SK-N-SH treated with all-trans-retinoic acid at 6 μM for 48 hours (cell line): ENCODE measurements at regions not wholly inside any gene's neighbourhood (a gene's known extent, or its start where the extent isn't known, plus 50 kb on each side); places are given as distances from the start of the nearest gene placed in this dataset.

Experiments used
- ATAC-seq: fragments of 200-7000 bp; cut with Tn5 transposase; 3 replicates; pipeline ENCODE4 v1.9.1; 2020; ENCODE audit warnings: mild to moderate bottlenecking, moderate library complexity
- ARNTL ChIP-seq: fragments of 450-650 bp; formaldehyde crosslinking; IDR thresholded peaks from 2 replicates; pipeline ENCODE4 v1.5.0; 2020; ENCODE audit warnings: low read depth, mild to moderate bottlenecking, moderate library complexity, borderline replicate concordance
- BACH2 ChIP-seq: fragments of 250-450 bp; sonication (Bioruptor Pico); IDR thresholded peaks from 2 replicates; pipeline ENCODE4 v1.9.0; 2021; ENCODE audit warnings: mild to moderate bottlenecking, borderline replicate concordance
- CSDC2 ChIP-seq: fragments of 250-450 bp; sonication (Bioruptor Pico); IDR thresholded peaks from 2 replicates; pipeline ENCODE4 v1.5.0; 2020; ENCODE audit warnings: mild to moderate bottlenecking, moderate library complexity
- ESRRG ChIP-seq: fragments of 250-450 bp; sonication (Bioruptor Pico); IDR thresholded peaks from 2 replicates; pipeline ENCODE4 v1.6.1; 2021; ENCODE audit warnings: mild to moderate bottlenecking
- GLIS3 ChIP-seq: fragments of 250-450 bp; sonication (Bioruptor Pico); IDR thresholded peaks from 2 replicates; pipeline ENCODE4 v1.5.0; 2020; ENCODE audit warnings: mild to moderate bottlenecking, moderate library complexity
- ISL1 ChIP-seq: fragments of 250-450 bp; sonication (Bioruptor Pico); IDR thresholded peaks from 2 replicates; pipeline ENCODE4 v2.1.2; 2022; ENCODE audit warnings: mild to moderate bottlenecking, moderate library complexity
- PPARA ChIP-seq: fragments of 250-450 bp; sonication (Bioruptor Pico); IDR thresholded peaks from 2 replicates; pipeline ENCODE4 v1.5.0; 2020; ENCODE audit warnings: mild to moderate bottlenecking, borderline replicate concordance
- RARB ChIP-seq: fragments of 250-450 bp; sonication (Bioruptor Pico); IDR thresholded peaks from 2 replicates; pipeline ENCODE4 v1.8.0; 2021; ENCODE audit warnings: mild to moderate bottlenecking, moderate library complexity
- SNAI2 ChIP-seq: fragments of 250-450 bp; sonication (Bioruptor Pico); IDR thresholded peaks from 2 replicates; pipeline ENCODE4 v1.5.0; 2020; ENCODE audit warnings: mild to moderate bottlenecking, moderate library complexity
- TCF4 ChIP-seq: fragments of 250-450 bp; sonication (Bioruptor Pico); IDR thresholded peaks from 2 replicates; pipeline ENCODE4 v1.8.0; 2021; ENCODE audit warnings: mild to moderate bottlenecking, moderate library complexity, borderline replicate concordance
- TOX ChIP-seq: fragments of 250-450 bp; sonication (Bioruptor Pico); IDR thresholded peaks from 2 replicates; pipeline ENCODE4 v1.8.0; 2021; ENCODE audit warnings: mild to moderate bottlenecking, moderate library complexity, borderline replicate concordance
- ZC3H10 ChIP-seq: fragments of 250-450 bp; sonication (Bioruptor Pico); IDR thresholded peaks from 2 replicates; pipeline ENCODE4 v1.5.1; 2021; ENCODE audit warnings: mild to moderate bottlenecking, moderate library complexity
- ZFP3 ChIP-seq: fragments of 250-450 bp; sonication (Bioruptor Pico); IDR thresholded peaks from 2 replicates; pipeline ENCODE4 v1.5.0; 2020; ENCODE audit warnings: mild to moderate bottlenecking, moderate library complexity
- ZFP30 ChIP-seq: fragments of 450-650 bp; formaldehyde crosslinking; IDR thresholded peaks from 2 replicates; pipeline ENCODE4 v1.5.0; 2022; ENCODE audit warnings: mild to moderate bottlenecking, moderate library complexity
- ZNF565 ChIP-seq: fragments of 450-650 bp; formaldehyde crosslinking; conservative IDR thresholded peaks from 2 replicates; pipeline ENCODE4 v1.5.0; 2020; ENCODE audit warnings: low read depth, mild to moderate bottlenecking, moderate library complexity
- ZNF70 ChIP-seq: fragments of 450-650 bp; formaldehyde crosslinking; IDR thresholded peaks from 2 replicates; pipeline ENCODE4 v1.5.0; 2020; ENCODE audit warnings: mild to moderate bottlenecking, moderate library complexity
- ZNF8 ChIP-seq: fragments of 450-650 bp; formaldehyde crosslinking; IDR thresholded peaks from 2 replicates; pipeline ENCODE4 v1.5.0; 2020; ENCODE audit warnings: mild to moderate bottlenecking, moderate library complexity
- TF ChIP-seq, protein P1 (sequence below): fragments of 250-450 bp; sonication (Bioruptor Pico); IDR thresholded peaks from 2 replicates; pipeline ENCODE4 v1.8.0; 2020; ENCODE audit warnings: mild to moderate bottlenecking, moderate library complexity, borderline replicate concordance
- TF ChIP-seq, protein P2 (sequence below): fragments of 250-450 bp; sonication (Bioruptor Pico); IDR thresholded peaks from 2 replicates; pipeline ENCODE4 v1.5.1; 2021; ENCODE audit warnings: mild to moderate bottlenecking, moderate library complexity
- TF ChIP-seq, protein P3 (sequence below): fragments of 250-450 bp; sonication (Bioruptor Pico); IDR thresholded peaks from 2 replicates; pipeline ENCODE4 v1.5.1; 2020; ENCODE audit warnings: low read depth, mild to moderate bottlenecking, moderate library complexity
- TF ChIP-seq, protein P4 (sequence below): fragments of 250-450 bp; sonication (Bioruptor Pico); IDR thresholded peaks from 2 replicates; pipeline ENCODE4 v1.8.0; 2021; ENCODE audit warnings: low read depth, mild to moderate bottlenecking, moderate library complexity, borderline replicate concordance
- TF ChIP-seq, protein P5 (sequence below): fragments of 250-450 bp; sonication (Bioruptor Pico); IDR thresholded peaks from 2 replicates; pipeline ENCODE4 v1.5.0; 2020; ENCODE audit warnings: mild to moderate bottlenecking, moderate library complexity

DNA sequence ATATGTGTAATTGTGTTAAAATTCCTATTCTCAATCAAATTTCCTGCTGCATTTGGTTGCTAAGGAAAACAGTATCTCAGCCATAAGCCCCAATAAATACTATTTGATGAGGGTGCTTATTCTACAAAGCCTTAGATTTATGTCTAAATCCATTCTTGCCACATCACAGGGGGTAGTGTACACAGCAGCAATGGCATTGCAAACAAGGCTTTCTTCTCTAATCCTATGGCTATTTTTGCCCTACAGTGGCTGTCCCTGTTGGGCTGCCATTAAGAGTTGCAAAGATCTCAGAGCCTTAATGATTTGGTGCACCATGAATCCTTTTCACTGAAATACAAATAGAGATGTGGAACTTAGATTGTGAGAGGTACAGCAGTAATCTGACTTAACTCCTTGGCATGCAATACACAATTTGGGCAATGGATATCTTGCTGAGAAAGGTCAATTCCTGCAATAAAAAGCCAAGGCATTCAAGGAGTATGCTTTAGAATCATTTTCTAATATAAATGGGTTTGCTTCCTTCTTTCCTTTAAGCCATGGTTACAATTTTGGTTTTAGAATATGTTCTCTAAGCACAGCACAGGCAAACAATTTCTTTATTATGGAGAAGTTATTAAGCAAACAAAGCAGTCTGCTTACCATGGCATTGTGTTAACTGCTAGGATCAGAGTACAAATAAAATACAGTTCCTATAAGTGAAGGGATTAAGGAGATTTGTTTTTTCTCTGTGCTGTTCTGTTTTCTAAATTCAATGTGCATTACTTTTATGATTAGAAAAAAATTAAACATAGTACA, 69.8 kb upstream of the CD302 start:
- TF ChIP-seq, protein P1, sequence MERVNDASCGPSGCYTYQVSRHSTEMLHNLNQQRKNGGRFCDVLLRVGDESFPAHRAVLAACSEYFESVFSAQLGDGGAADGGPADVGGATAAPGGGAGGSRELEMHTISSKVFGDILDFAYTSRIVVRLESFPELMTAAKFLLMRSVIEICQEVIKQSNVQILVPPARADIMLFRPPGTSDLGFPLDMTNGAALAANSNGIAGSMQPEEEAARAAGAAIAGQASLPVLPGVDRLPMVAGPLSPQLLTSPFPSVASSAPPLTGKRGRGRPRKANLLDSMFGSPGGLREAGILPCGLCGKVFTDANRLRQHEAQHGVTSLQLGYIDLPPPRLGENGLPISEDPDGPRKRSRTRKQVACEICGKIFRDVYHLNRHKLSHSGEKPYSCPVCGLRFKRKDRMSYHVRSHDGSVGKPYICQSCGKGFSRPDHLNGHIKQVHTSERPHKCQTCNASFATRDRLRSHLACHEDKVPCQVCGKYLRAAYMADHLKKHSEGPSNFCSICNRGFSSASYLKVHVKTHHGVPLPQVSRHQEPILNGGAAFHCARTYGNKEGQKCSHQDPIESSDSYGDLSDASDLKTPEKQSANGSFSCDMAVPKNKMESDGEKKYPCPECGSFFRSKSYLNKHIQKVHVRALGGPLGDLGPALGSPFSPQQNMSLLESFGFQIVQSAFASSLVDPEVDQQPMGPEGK (CRISPR knock-in tag), result no peak
- TF ChIP-seq TOX (CRISPR knock-in tag) (no peak), PPARA (CRISPR knock-in tag) (no peak), ZNF8 (CRISPR knock-in tag) (no peak), ZC3H10 (CRISPR knock-in tag) (no peak), ESRRG (no peak), ARNTL (no peak), SNAI2 (CRISPR knock-in tag) (no peak), ZFP3 (CRISPR knock-in tag) (no peak), ISL1 (CRISPR knock-in tag) (no peak), ZNF565 (CRISPR knock-in tag) (no peak), RARB (CRISPR knock-in tag) (no peak), TCF4 (no peak), ZFP30 (CRISPR knock-in tag) (no peak), GLIS3 (CRISPR knock-in tag) (no peak), CSDC2 (no peak)
- TF ChIP-seq, protein P2, sequence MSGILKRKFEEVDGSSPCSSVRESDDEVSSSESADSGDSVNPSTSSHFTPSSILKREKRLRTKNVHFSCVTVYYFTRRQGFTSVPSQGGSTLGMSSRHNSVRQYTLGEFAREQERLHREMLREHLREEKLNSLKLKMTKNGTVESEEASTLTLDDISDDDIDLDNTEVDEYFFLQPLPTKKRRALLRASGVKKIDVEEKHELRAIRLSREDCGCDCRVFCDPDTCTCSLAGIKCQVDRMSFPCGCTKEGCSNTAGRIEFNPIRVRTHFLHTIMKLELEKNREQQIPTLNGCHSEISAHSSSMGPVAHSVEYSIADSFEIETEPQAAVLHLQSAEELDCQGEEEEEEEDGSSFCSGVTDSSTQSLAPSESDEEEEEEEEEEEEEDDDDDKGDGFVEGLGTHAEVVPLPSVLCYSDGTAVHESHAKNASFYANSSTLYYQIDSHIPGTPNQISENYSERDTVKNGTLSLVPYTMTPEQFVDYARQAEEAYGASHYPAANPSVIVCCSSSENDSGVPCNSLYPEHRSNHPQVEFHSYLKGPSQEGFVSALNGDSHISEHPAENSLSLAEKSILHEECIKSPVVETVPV (CRISPR knock-in tag), result no peak
- TF ChIP-seq, protein P3, sequence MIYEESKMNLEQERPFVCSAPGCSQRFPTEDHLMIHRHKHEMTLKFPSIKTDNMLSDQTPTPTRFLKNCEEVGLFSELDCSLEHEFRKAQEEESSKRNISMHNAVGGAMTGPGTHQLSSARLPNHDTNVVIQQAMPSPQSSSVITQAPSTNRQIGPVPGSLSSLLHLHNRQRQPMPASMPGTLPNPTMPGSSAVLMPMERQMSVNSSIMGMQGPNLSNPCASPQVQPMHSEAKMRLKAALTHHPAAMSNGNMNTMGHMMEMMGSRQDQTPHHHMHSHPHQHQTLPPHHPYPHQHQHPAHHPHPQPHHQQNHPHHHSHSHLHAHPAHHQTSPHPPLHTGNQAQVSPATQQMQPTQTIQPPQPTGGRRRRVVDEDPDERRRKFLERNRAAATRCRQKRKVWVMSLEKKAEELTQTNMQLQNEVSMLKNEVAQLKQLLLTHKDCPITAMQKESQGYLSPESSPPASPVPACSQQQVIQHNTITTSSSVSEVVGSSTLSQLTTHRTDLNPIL, result no peak
- TF ChIP-seq, protein P4, sequence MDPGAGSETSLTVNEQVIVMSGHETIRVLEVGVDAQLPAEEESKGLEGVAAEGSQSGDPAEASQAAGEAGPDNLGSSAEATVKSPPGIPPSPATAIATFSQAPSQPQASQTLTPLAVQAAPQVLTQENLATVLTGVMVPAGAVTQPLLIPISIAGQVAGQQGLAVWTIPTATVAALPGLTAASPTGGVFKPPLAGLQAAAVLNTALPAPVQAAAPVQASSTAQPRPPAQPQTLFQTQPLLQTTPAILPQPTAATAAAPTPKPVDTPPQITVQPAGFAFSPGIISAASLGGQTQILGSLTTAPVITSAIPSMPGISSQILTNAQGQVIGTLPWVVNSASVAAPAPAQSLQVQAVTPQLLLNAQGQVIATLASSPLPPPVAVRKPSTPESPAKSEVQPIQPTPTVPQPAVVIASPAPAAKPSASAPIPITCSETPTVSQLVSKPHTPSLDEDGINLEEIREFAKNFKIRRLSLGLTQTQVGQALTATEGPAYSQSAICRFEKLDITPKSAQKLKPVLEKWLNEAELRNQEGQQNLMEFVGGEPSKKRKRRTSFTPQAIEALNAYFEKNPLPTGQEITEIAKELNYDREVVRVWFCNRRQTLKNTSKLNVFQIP, result no peak

DNA sequence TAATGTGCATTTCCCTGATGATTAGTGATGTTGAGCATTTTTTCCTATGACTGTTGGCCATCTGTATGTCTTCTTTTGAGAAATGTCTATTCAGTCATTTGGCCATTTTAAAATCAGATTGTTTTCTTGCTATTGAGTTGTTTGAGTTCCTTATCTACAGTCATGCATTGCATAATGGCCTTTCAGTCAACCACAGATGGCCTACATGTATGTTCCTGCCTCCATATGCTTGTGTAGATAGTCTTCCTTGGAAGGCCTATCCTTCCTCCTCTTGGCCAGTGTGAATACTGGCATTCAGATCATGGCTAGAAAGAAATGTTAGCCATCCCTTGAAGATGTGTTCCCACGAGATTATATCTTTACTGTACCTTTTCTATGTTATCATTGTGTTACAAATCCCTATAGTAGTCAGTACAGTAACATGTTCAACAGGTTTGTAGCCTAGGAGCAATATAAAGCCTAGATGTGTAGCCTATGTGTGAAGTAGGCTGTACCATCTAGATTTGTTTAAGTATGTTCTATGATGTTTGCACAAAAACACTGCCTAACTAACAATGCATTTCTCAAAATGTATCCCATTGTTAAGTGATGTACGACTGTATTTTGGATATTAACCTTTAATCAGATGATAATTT, 65.6 kb upstream of the CD302 start:
- no peak for ATAC-seq
- TF ChIP-seq ZFP30 (CRISPR knock-in tag) (no peak), ISL1 (CRISPR knock-in tag) (no peak), RARB (CRISPR knock-in tag) (no peak), GLIS3 (CRISPR knock-in tag) (no peak), BACH2 (CRISPR knock-in tag) (no peak), CSDC2 (no peak), ZNF70 (CRISPR knock-in tag) (no peak), PPARA (CRISPR knock-in tag) (no peak), ZNF565 (CRISPR knock-in tag) (no peak), TCF4 (no peak), ESRRG (no peak)
- TF ChIP-seq, protein P5, sequence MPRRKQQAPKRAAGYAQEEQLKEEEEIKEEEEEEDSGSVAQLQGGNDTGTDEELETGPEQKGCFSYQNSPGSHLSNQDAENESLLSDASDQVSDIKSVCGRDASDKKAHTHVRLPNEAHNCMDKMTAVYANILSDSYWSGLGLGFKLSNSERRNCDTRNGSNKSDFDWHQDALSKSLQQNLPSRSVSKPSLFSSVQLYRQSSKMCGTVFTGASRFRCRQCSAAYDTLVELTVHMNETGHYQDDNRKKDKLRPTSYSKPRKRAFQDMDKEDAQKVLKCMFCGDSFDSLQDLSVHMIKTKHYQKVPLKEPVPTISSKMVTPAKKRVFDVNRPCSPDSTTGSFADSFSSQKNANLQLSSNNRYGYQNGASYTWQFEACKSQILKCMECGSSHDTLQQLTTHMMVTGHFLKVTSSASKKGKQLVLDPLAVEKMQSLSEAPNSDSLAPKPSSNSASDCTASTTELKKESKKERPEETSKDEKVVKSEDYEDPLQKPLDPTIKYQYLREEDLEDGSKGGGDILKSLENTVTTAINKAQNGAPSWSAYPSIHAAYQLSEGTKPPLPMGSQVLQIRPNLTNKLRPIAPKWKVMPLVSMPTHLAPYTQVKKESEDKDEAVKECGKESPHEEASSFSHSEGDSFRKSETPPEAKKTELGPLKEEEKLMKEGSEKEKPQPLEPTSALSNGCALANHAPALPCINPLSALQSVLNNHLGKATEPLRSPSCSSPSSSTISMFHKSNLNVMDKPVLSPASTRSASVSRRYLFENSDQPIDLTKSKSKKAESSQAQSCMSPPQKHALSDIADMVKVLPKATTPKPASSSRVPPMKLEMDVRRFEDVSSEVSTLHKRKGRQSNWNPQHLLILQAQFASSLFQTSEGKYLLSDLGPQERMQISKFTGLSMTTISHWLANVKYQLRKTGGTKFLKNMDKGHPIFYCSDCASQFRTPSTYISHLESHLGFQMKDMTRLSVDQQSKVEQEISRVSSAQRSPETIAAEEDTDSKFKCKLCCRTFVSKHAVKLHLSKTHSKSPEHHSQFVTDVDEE, result no peak
- TF ChIP-seq, protein P3, result no peak
- TF ChIP-seq, protein P4, result no peak
- TF ChIP-seq, protein P2 (CRISPR knock-in tag), result no peak

More for the DNA sequence above, 69.8 kb upstream of the CD302 start:
- ATAC-seq, result no peak
